Endothelial cell of umbilical vein (primary cell): ENCODE measurements at regions not wholly inside any gene's neighbourhood (a gene's known extent, or its start where the extent isn't known, plus 50 kb on each side); places are given as distances from the start of the nearest gene placed in this dataset.

Source experiments
- BruUV-seq: library from RNA; stranded (reverse); fragments of 400-500 nt; replicated peaks from 2 replicates; lab custom pipeline; 2021; lab: Mats Ljungman, UMichigan
- CTCF ChIA-PET: fragments of 300-600, 350-600 bp; sonication (Branson Sonifier 250); formaldehyde crosslinking; loops from one replicate; lab custom pipeline; 2021; ENCODE audit warnings: antibody characterized with exemption, inconsistent platforms; lab: Charles Lee
- POLR2A ChIA-PET: fragments of 300-600, 350-600 bp; sonication (Branson Sonifier 250); formaldehyde crosslinking; loops from one replicate; lab custom pipeline; 2021; ENCODE audit warnings: antibody characterized with exemption, inconsistent platforms; lab: Charles Lee
- DNase-seq: peaks from one replicate; pipeline ENCODE4 v3.0.0-alpha.2; 2011; ENCODE audit warnings: low read depth, low spot score
- FAIRE-seq: peaks from 2 replicates; lab custom pipeline; 2011; peaks lifted over from hg19 to GRCh38; lab: Jason Lieb, UNC
- H2AFZ ChIP-seq: 2 replicates; pipeline ENCODE4 v1.6.0; 2012; ENCODE audit warnings: low read depth, low read length, control low read depth, inconsistent platforms
- H3K27ac ChIP-seq: 2 replicates; pipeline ENCODE4 v1.5.1; 2011; ENCODE audit warnings: low read depth, mild to moderate bottlenecking, control low read depth, low read length, moderate library complexity; ENCODE audit not compliant: insufficient read depth
- H3K27me3 ChIP-seq, 2 experiments: 2 replicates each; pipeline versions ENCODE4 v1.6.0 to v1.6.1; 2011; ENCODE audit warnings: low read length in 2 of 2, mixed read lengths in 1 of 2; ENCODE audit not compliant: control insufficient read depth in 2 of 2, insufficient read depth in 2 of 2
- H3K36me3 ChIP-seq, 2 experiments: 2 replicates in 1 of 2; 3 replicates in 1 of 2; pipeline ENCODE4 v1.5.1; 2011; ENCODE audit warnings: low read length in 2 of 2, mild to moderate bottlenecking in 1 of 2, moderate library complexity in 1 of 2; ENCODE audit not compliant: control insufficient read depth in 2 of 2, insufficient read depth in 2 of 2; ENCODE audit errors: extremely low read depth in 1 of 2
- H3K4me1 ChIP-seq: 3 replicates; pipeline ENCODE4 v1.5.1; 2011; ENCODE audit warnings: mild to moderate bottlenecking, low read length; ENCODE audit not compliant: control insufficient read depth, insufficient read depth; ENCODE audit errors: extremely low read depth
- H3K4me2 ChIP-seq: 2 replicates; pipeline ENCODE4 v1.6.1; 2011; ENCODE audit warnings: low read length, control low read depth, mixed read lengths; ENCODE audit not compliant: insufficient read depth
- H3K4me3 ChIP-seq, 3 experiments: fragments of 200-600 bp in 1 of 3; sonication (generic), shearing (Covaris generic) in 1 of 3; replicated peaks in 1 of 3; 2 replicates each; pipeline ENCODE4 v1.5.1; 2011 to 2016; ENCODE audit warnings: control low read depth in 3 of 3, low read length in 3 of 3, mild to moderate bottlenecking in 2 of 3, inconsistent platforms in 1 of 3, low read depth in 1 of 3, moderate library complexity in 1 of 3; ENCODE audit not compliant: insufficient read depth in 1 of 3
- H3K79me2 ChIP-seq: 2 replicates; pipeline ENCODE4 v1.6.0; 2012; ENCODE audit warnings: low read length, inconsistent platforms; ENCODE audit not compliant: control insufficient read depth, insufficient read depth
- H3K9ac ChIP-seq: replicated peaks from 2 replicates; pipeline ENCODE3; 2011; ENCODE audit warnings: low read length, control low read depth; ENCODE audit not compliant: insufficient read depth; ENCODE audit errors: extremely low read depth
- H3K9me1 ChIP-seq: replicated peaks from 3 replicates; pipeline ENCODE4 v1.6.0; 2011; ENCODE audit warnings: mild to moderate bottlenecking, low read length; ENCODE audit not compliant: control insufficient read depth, insufficient read depth; ENCODE audit errors: extremely low read depth
- H3K9me3 ChIP-seq: replicated peaks from 2 replicates; pipeline ENCODE4 v1.5.1; 2012; ENCODE audit warnings: low read length, inconsistent platforms; ENCODE audit not compliant: control insufficient read depth, insufficient read depth
- H4K20me1 ChIP-seq: replicated peaks from 2 replicates; pipeline ENCODE3; 2011; ENCODE audit warnings: mild to moderate bottlenecking, low read length; ENCODE audit not compliant: control insufficient read depth, insufficient read depth; ENCODE audit errors: extremely low read depth
- CTCF ChIP-seq, 2 donors: IDR thresholded peaks; 1 replicate in 1 of 2; 2 replicates in 1 of 2; pipeline ENCODE4 v1.5.1; 2011; ENCODE audit warnings: low read length in 2 of 2, mild to moderate bottlenecking in 2 of 2, moderate library complexity in 2 of 2, control low read depth in 1 of 2, inconsistent platforms in 1 of 2, low read depth in 1 of 2; ENCODE audit not compliant: insufficient read depth in 1 of 2; ENCODE audit errors: extremely low read depth in 1 of 2
- EZH2 ChIP-seq: IDR thresholded peaks from 2 replicates; pipeline ENCODE4 v1.6.1; 2012; ENCODE audit warnings: borderline replicate concordance, low read depth, mild to moderate bottlenecking, moderate library complexity, low read length, inconsistent platforms; ENCODE audit not compliant: severe bottlenecking
- FOS ChIP-seq: IDR thresholded peaks from 2 replicates; pipeline ENCODE4 v1.6.1; 2011; ENCODE audit warnings: mild to moderate bottlenecking, low read length, moderate library complexity, borderline replicate concordance; ENCODE audit not compliant: insufficient read depth
- GATA2 ChIP-seq: IDR thresholded peaks from 2 replicates; pipeline ENCODE4 v1.7.0; 2011; ENCODE audit warnings: low read depth, mild to moderate bottlenecking, moderate library complexity, mixed read lengths, low read length; ENCODE audit not compliant: insufficient read length, insufficient read depth
- MAX ChIP-seq: IDR thresholded peaks from 2 replicates; pipeline ENCODE4 v1.6.1; 2011; ENCODE audit not compliant: insufficient read depth, insufficient read length
- MYC ChIP-seq: IDR thresholded peaks from one replicate; pipeline ENCODE4 v1.6.1; 2011; ENCODE audit warnings: mild to moderate bottlenecking, low read depth, low read length
- POLR2AphosphoS5 ChIP-seq: IDR thresholded peaks from 2 replicates; pipeline ENCODE4 v1.6.1; 2012; ENCODE audit warnings: low read depth, mild to moderate bottlenecking, control low read depth, low read length, moderate library complexity; ENCODE audit not compliant: insufficient read depth
- dilution Hi-C: fragments of 300-500 bp; cut with MboI; formaldehyde crosslinking; loops from one replicate; pipeline ENCODE4 v1.15.0; 2019; ENCODE audit warnings: low sequenced_read_pairs; ENCODE audit not compliant: extremely low pct_ligation_motif_present
- intact Hi-C: fragments of 100-400 bp; cut with micrococcal nuclease; formaldehyde crosslinking; loops from one replicate; pipeline ENCODE4 v1.10.0; 2022

- no peak overlapping the region for H3K4me3 ChIP-seq
- no peaks in the 10 kb centered on the region for H4K20me1 ChIP-seq
- H3K9ac ChIP-seq = no peak overlapping the region
- H3K9me3 ChIP-seq = no peaks in the 10 kb centered on the region
- no peak for DNase-seq
- BruUV-seq = no TSS peak
- no peaks in the 10 kb centered on the region for H3K9me1 ChIP-seq
- no peak overlapping the region for H3K4me2 ChIP-seq
- CTCF ChIA-PET = interaction anchor here (1.2 to 1.3 kb wide), 2 partner anchors 8 to 14 kb away, joined by 3 to 7 read pairs; no protein-coding TSS in a partner anchor
- no peak for TF ChIP-seq EZH2
- no peak for TF ChIP-seq MYC
- TF ChIP-seq MAX = no peak
- H3K27me3 ChIP-seq = no peaks in the 10 kb centered on the region
- no peaks in the 10 kb centered on the region for H3K4me1 ChIP-seq
- no peak for FAIRE-seq
- no peaks in the 10 kb centered on the region for H3K79me2 ChIP-seq
- dilution Hi-C loops (no loop called here), intact Hi-C loops (no loop called here)
- POLR2A ChIA-PET = no interaction called here
- H3K36me3 ChIP-seq = no peaks in the 10 kb centered on the region
- H3K27ac ChIP-seq = no peak overlapping the region
- no peak overlapping the region for H2AFZ ChIP-seq
Measured at GRCh38 chr7:52936750-52937149, 98.7 kb upstream of the POM121L12 start.

GRCh38 chr7:52928591-52928990, 106.8 kb upstream of the POM121L12 start:
- ChIA-PET POLR2A (no interaction called here), CTCF (interaction anchor here (0.8 to 2.3 kb wide), 5 partner anchors 9 to 191 kb away, joined by 3 to 8 read pairs (median 3); no protein-coding TSS in a partner anchor)
- peak overlapping the region; percentile 83 for H3K4me2 ChIP-seq
- peak overlapping the region; percentile 87 for H3K9ac ChIP-seq
- peak overlapping the region; percentile 54 for H2AFZ ChIP-seq
- TF ChIP-seq GATA2 = no peak
- no peak for TF ChIP-seq POLR2AphosphoS5
- TF ChIP-seq FOS = no peak
- no peak for TF ChIP-seq CTCF (IDR thresholded peaks at IDR 0.05; ENCODE audit: extremely low read depth in 1 of 2, insufficient read depth in 1 of 2, low read depth in 1 of 2, low read length in 2 of 2)
- no peak for TF ChIP-seq EZH2
- no peak for TF ChIP-seq MAX
- H3K4me1 ChIP-seq = peaks cover 26% of the 10 kb centered on the region
- peak overlapping the region; percentile 98 for H3K27ac ChIP-seq
- peak; percentile 88 for DNase-seq
- intact Hi-C loops (loop anchor here (1.0 to 10.0 kb wide), 9 partner anchors 28 to 659 kb away; no protein-coding TSS in a partner anchor), dilution Hi-C loops (no loop called here)
- BruUV-seq = no TSS peak
- no peaks in the 10 kb centered on the region for H3K9me1 ChIP-seq
- no peaks in the 10 kb centered on the region for H4K20me1 ChIP-seq
- H3K27me3 ChIP-seq = no peaks in the 10 kb centered on the region
- no peaks in the 10 kb centered on the region for H3K9me3 ChIP-seq
- peak; percentile 78 for FAIRE-seq
- H3K36me3 ChIP-seq = no peaks in the 10 kb centered on the region
- H3K79me2 ChIP-seq = no peaks in the 10 kb centered on the region
- peak overlapping the region in 1 of 3 experiments; percentile 38 for H3K4me3 ChIP-seq
